SW 1271 (cell line): ENCODE measurements at regions not wholly inside any gene's neighbourhood (a gene's known extent, or its start where the extent isn't known, plus 50 kb on each side); places are given as distances from the start of the nearest gene placed in this dataset.
"Not testable (repeated sequence)": the region's sequence is repeated elsewhere in the genome, so short reads cannot be mapped to it uniquely, and the experiment has no call there.

Source experiments
- DNase-seq, 2 experiments: peaks; one replicate each; lab custom pipeline; 2025; lab: John Stamatoyannopoulos, UW

GRCh38 chr22:46026899-46027210 is 49.9 kb upstream of the WNT7B start:
- no peak for DNase-seq

- no peak for DNase-seq
Measured at GRCh38 chr22:46027211-46028105, 50.5 kb upstream of the WNT7B start.

GRCh38 chr22:46028106-46028991 is 51.4 kb upstream of the WNT7B start:
- no peak for DNase-seq

GRCh38 chr22:46029036-46029435 is 52.1 kb upstream of the WNT7B start:
- no peak for DNase-seq

GRCh38 chr22:46029574-46030200 is 52.7 kb upstream of the WNT7B start:
- no peak for DNase-seq

- no peak for DNase-seq
Measured at GRCh38 chr22:46030231-46030880, 53.4 kb upstream of the WNT7B start.

- no peak for DNase-seq
Measured at GRCh38 chr22:46031066-46031465, 54.1 kb upstream of the WNT7B start.

GRCh38 chr22:46031557-46031956 is 54.6 kb upstream of the WNT7B start:
- no peak for DNase-seq

GRCh38 chr22:46031965-46032851 is 55.2 kb upstream of the WNT7B start:
- DNase-seq = no peak

- DNase-seq = no peak
Measured at GRCh38 chr22:46033256-46034200, 56.6 kb upstream of the WNT7B start.

- not testable (repeated sequence) for DNase-seq
Measured at GRCh38 chr22:46034480-46034879, 57.5 kb upstream of the WNT7B start.

GRCh38 chr22:46035380-46035741 is 58.4 kb upstream of the WNT7B start:
- no peak for DNase-seq

GRCh38 chr22:46035742-46036557 is 59.0 kb upstream of the WNT7B start:
- peak; percentile 81 to 94 for DNase-seq

- peak in 1 of 2 experiments; percentile 41 for DNase-seq
Measured at GRCh38 chr22:46036558-46037408, 59.8 kb upstream of the WNT7B start.

- DNase-seq = no peak
Measured at GRCh38 chr22:46038174-46038487, 61.2 kb upstream of the WNT7B start.

GRCh38 chr22:46038516-46039430 is 61.8 kb upstream of the WNT7B start:
- DNase-seq = no peak

GRCh38 chr22:46039535-46039934 is 62.6 kb upstream of the WNT7B start:
- DNase-seq = no peak
